CD4-positive, alpha-beta T cell treated with Interleukin-17A for 1 hour (primary cell): ENCODE measurements at regions not wholly inside any gene's neighbourhood (a gene's known extent, or its start where the extent isn't known, plus 50 kb on each side); places are given as distances from the start of the nearest gene placed in this dataset.
"Not testable (repeated sequence)": the region's sequence is repeated elsewhere in the genome, so short reads cannot be mapped to it uniquely, and the experiment has no call there.

Experiments used
- DNase-seq: peaks from one replicate; pipeline ENCODE4 v3.0.0-alpha.2; 2020

- no peak for DNase-seq
Observed at GRCh38 chrX:97863261-97863660, 979.6 kb downstream of the RPA4 start.

DNA sequence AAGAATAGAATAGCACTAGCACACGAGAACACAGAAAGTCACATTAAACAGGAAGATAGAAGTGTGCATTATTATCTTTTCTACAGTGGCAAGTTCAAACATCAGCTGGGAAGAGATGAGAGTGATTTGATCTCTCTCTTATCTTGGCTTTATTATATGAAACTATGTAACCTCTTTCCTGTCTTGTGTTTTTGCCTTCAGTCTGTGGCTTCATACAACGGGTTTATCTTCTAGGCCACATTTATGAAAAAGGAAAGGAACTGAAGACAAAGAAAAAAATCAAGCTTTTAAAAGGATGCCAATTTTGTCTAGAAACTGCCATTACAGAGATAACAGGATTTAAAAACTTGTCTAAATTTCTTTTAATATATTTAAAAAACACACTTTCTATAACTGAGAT lies 983.6 kb downstream of the RPA4 start:
- no peak for DNase-seq

DNA sequence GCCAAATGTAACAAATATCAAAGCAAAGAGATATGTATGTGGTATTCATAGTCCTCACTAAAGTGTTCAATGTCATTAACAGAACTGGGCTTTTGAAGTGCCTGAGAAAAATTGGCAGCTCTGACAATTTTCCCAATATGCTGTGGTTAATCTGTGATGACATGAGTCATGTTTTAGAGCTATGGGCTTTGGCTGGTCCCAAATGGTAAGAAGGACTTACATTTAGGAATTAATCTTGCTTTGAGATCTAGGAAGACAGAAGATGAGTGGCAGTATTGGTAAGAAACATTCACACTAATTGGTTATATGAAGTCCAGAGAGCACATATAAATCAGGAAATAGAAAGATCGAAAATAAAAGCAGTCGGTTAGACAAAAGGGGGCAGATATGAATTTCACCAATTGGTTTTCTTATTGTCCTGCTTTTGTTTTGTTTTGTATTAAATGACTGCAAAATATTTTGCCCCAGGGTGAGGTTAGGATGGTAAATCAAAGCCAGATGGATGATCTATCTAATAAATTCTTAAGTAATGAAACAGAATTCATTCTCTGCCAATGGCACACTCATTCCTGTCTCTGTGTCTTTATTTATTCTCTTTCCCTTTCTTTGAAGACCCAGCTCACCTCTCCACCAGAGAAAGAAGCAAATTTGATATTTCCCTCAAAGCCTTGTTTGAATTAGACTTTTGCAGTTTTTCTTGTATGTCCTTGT lies 993.1 kb downstream of the RPA4 start:
- no peak for DNase-seq

DNA sequence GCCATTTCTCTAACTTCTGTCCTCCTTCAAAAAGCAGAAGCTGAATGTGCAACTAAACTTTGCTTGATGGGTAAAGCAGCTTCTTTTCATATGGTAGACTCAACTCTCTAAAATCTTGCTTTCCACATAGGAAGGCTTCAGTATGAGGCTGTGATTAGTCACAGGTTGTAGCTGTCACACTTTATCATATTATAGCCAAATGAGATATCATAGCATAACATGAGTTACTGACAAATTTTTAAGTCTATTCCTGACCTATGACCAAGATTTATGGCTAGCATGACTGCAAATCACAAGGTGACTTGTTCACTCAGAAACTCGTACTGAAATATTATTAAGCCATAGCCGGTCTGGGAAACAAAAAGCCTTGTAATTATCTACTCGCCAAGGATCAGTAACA lies 998.6 kb downstream of the RPA4 start:
- DNase-seq = no peak

GRCh38 chrX:97895751-97896150 lies 1012.0 kb downstream of the RPA4 start:
- DNase-seq = no peak

DNA sequence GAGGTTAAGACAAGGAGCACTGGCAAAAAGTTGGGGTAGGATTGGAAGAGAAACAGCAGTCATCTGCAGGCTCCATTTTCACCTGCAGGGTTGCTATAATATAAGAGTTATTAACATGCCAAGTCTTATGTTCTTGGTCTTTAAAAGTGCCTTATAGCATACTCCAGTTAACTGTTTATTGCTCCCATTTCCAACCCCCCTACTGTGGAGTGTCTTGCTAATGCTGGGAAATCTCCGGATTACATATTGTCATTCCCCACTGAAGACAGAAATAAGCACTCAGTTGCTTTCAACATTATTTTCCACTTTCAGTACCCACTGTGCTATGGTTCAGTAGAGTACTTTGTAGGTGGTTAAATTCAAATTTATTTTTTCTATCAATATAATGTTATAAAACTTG lies 1014.3 kb downstream of the RPA4 start:
- DNase-seq = no peak

GRCh38 chrX:97898798-97899197 lies 1015.1 kb downstream of the RPA4 start:
- no peak for DNase-seq

- no peak for DNase-seq
Observed at GRCh38 chrX:97907791-97908190, 1024.1 kb downstream of the RPA4 start.

GRCh38 chrX:97909245-97909644 lies 1025.5 kb downstream of the RPA4 start:
- no peak for DNase-seq

DNA sequence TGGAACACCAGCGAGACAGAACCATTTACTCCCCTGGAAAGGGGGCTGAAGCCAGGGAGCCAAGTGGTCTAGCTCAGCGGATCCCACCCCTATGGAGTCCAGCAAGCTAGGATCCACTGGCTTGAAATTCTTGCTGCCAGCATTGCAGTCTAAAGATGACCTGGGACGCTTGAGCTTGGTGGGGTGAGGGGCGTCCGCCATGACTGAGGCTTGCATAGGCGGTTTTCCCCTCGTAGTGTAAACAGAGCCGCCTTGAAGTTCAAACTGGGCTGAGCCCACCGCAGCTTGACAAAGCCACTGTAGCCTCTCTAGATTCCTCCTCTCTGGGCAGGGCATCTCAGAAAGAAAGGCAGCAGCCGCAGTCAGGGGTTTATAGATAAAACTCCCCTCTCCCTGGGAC lies 1031.7 kb downstream of the RPA4 start:
- DNase-seq = not testable (repeated sequence)

DNA sequence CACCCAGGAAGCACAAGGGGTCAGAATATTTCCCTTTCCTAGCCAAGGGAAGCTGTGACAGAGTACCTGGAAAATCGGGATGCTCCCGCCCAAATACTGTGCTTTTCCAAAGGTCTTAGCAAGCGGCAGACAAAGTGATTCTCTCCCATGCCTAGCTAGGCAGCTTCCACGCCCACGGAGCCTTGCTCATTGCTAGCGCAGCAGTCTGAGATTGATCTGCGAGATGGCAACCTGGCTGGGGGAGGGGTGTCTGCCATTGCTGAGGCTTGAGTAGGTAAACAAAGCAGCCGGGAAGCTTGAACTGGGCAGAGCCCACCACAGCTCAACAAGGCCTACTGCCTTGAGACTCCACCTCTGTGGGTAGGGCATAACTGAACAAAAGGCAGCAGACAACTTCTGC lies 1037.5 kb downstream of the RPA4 start:
- DNase-seq = not testable (repeated sequence)

- DNase-seq = no peak
Observed at GRCh38 chrX:97931586-97931985, 1047.9 kb downstream of the RPA4 start.

DNA sequence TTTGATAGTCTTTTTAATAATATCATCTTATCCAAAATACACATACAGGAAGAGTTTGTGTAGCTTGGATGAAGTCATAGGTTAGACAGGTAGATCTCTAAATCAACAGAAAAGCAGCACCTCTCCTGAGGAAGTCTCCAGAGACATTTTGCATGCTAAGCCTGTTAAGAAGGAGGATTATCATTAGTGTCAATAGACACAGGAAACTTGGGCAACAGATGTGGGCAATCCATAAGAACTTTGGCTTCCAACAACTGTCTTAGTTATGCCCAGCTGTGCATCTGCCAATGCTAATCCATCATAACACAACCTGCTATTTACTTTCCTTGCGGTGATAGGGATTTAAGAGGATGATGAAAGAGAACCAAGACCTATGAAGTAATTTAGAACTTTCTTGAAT lies 1052.6 kb downstream of the RPA4 start:
- DNase-seq = no peak

DNA sequence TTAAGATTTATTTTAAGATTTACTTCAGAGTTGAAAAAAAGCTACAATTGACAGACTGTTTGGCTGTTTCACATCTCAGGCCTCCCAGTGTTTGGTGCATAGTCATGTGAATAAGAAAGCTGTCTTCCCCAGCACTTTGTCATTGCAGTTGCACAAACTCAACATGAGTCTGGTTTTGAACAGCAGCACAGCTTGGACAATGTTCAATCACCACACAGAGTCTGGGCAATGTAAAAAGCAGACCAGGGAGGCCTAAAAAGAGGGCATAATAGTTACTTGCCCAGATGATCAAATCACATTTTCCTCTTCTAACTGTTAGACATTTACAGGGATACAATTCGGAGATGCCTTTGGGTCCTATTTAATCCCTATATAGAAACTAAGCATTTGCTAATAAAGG lies 1055.0 kb downstream of the RPA4 start:
- DNase-seq = no peak

DNA sequence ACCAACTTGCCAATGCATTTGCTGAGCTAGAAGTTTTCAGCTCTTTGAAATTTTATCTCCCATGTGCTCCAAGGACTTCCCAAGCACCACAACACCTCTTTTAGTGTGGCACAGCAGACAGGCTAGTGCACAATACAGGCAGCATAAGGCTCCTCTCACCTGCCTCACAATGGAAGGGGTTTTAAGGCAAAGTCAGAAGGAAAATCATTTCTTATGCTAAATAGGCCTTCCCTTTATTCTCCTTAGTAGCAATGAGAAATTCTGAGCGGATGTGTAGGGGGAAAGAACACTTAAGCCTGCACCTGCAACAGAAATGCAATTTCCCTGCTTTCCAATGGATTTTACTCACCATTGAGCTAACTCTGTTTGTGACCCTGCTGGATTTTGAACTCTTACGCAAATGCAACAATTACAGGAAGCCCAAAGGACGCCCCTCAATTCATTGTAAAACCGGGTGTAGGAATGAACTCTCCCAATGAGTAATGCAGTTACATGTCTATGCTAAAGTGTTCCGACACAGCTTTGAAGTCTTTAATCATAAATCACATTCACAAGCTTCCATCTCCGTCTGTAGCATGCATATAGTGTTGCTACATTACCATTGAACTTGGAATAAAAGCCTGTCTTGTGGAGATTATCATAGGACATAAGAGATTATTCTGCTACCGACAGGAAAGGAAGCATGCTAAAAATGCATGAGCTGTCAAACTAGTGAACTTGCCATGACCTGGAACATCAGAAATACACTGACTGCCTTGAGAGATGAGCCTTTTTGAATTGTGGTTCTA lies 1084.9 kb downstream of the RPA4 start:
- DNase-seq = no peak

DNA sequence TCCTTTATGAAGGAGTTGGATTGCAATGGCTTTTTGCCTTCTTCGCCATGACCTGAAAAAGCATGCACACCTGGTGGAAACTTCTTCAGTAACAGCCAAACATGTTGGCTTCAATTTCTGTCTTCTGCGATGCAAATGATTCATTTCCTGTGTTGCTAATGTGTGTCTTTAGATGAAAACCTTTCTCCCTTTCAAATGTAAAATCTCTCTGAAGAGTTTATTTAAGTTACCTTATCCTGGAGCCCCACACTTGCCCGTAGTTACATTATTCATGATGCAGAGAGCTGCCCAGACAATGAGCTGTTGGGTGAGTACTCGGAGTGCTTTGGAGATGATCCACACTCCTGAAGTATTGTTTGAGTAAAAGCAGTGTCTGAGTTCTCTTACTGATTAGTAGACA lies 1100.9 kb downstream of the RPA4 start:
- DNase-seq = no peak

GRCh38 chrX:97985096-97985495 lies 1101.4 kb downstream of the RPA4 start:
- no peak for DNase-seq

- no peak for DNase-seq
Observed at GRCh38 chrX:97987979-97988378, 1104.3 kb downstream of the RPA4 start.

GRCh38 chrX:97995834-97996233 lies 1112.1 kb downstream of the RPA4 start:
- no peak for DNase-seq

DNA sequence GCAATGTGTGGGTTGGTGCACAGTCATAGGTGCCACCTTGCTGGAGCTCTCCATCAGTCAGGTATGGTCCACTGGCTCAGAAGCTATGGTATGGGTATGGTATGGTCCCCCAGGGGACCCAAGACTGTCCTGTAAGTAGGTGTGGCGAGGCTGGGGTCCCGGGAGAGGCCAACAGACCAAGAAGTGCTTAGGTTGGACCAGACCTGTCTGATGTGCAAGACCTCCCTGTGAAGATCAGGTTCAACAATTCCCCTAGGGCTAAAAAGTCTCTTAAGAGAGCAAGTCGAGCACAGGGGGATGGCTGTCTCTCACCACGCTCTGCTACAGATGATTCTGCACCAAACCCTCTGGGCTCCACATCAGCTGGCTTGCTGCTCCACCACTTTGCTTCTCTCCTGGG lies 1145.0 kb downstream of the RPA4 start:
- DNase-seq = no peak

DNA sequence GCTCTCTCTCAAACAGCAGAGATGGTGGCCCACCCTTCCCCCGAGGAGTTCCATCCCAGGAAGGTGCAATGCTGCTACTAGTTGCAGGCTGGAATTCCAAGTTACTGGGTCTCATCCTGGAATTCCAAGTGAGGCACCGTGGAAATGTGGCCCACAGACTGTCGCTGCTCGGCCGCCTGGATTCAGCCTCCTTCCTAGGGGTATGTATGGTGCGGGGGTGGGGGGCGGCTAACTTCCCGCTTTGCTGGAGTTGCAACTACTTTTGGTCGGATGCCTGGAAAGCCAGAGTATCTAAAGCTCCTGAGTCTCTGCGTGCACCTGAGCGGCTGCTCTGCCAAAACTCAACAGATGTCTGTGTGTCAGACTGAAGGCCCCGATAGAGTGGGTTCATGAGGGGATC lies 1146.2 kb downstream of the RPA4 start:
- no peak for DNase-seq

- no peak for DNase-seq
Observed at GRCh38 chrX:98057176-98057575, 1173.5 kb downstream of the RPA4 start.

DNA sequence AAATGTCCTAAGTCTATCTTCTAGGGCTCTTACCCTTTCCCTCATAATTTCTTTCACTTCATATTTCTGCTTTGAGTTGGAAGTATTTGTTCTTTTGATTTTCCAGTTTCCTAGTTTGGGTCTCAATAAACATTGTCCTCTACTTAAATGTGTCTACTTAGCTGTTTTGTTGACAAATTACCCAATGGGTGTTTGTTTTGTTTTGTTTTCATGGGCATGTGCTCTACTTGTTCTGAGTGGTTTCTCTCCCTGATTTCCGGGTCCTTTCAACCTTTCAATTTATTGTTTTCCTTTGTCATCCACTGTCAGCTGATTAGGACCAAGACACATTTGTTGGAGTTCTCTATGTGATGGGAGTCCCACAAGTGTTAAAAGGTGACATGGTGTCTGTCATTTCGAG lies 1181.4 kb downstream of the RPA4 start:
- no peak for DNase-seq

GRCh38 chrX:98067611-98068010 lies 1183.9 kb downstream of the RPA4 start:
- DNase-seq = no peak
